Skeletal muscle tissue (tissue), 3 donors: ENCODE measurements at regions not wholly inside any gene's neighbourhood (a gene's known extent, or its start where the extent isn't known, plus 50 kb on each side); places are given as distances from the start of the nearest gene placed in this dataset.

Experiments
- H3K27ac ChIP-seq: one replicate; pipeline ENCODE4 v1.7.0; 2013; ENCODE audit warnings: mild to moderate bottlenecking, low read depth, low read length, inconsistent platforms
- H3K27me3 ChIP-seq, 3 donors: one replicate each; pipeline ENCODE4 v1.7.0; 2013; ENCODE audit warnings: low read length in 3 of 3; ENCODE audit not compliant: control insufficient read depth in 3 of 3, insufficient read depth in 3 of 3
- H3K36me3 ChIP-seq, 3 donors: one replicate each; pipeline ENCODE4 v1.7.0; 2013; ENCODE audit warnings: low read length in 3 of 3; ENCODE audit not compliant: control insufficient read depth in 3 of 3, insufficient read depth in 3 of 3
- H3K4me1 ChIP-seq, 3 donors: one replicate each; pipeline ENCODE4 v1.7.0; 2013; ENCODE audit warnings: low read length in 3 of 3, mild to moderate bottlenecking in 3 of 3; ENCODE audit not compliant: control insufficient read depth in 3 of 3, insufficient read depth in 3 of 3
- H3K4me3 ChIP-seq, 3 donors: one replicate each; pipeline ENCODE4 v1.7.0; 2013; ENCODE audit warnings: low read length in 3 of 3
- H3K9ac ChIP-seq, 3 donors: one replicate each; pipeline ENCODE4 v1.7.0; 2013; ENCODE audit warnings: low read length in 3 of 3, mild to moderate bottlenecking in 3 of 3, moderate library complexity in 2 of 3, low read depth in 1 of 3
- H3K9me3 ChIP-seq, 3 donors: one replicate each; pipeline ENCODE4 v1.7.0; 2013; ENCODE audit warnings: low read length in 3 of 3; ENCODE audit not compliant: control insufficient read depth in 3 of 3
- donor health status: Osteomylitis.

GRCh38 chr2:13560322-13560721 is 843.6 kb downstream of the TRIB2 start:
- H3K9ac ChIP-seq: no peak overlapping the region
- no peaks in the 10 kb centered on the region for H3K27me3 ChIP-seq

GRCh38 chr2:13572466-13572865 is 855.7 kb downstream of the TRIB2 start:
- peaks cover 0 to 6% (median 0%) of the 10 kb centered on the region in 3 donors for H3K4me1 ChIP-seq
- H3K36me3 ChIP-seq: no peaks in the 10 kb centered on the region
- H3K9me3 ChIP-seq: no peaks in the 10 kb centered on the region
- H3K27me3 ChIP-seq: no peaks in the 10 kb centered on the region
- no peak overlapping the region for H3K4me3 ChIP-seq
- H3K27ac ChIP-seq: no peak overlapping the region
- H3K9ac ChIP-seq: no peak overlapping the region

More at GRCh38 chr2:13560322-13560721, 843.6 kb downstream of the TRIB2 start:
- Histone ChIP-seq H3K9me3 (no peaks in the 10 kb centered on the region), H3K36me3 (no peaks in the 10 kb centered on the region), H3K27ac (no peak overlapping the region), H3K4me1 (no peaks in the 10 kb centered on the region), H3K4me3 (no peak overlapping the region)

GRCh38 chr2:13574831-13575230 is 858.1 kb downstream of the TRIB2 start:
- Histone ChIP-seq H3K27ac (no peak overlapping the region), H3K9me3 (no peaks in the 10 kb centered on the region), H3K27me3 (no peaks in the 10 kb centered on the region), H3K4me1 (peaks cover 0 to 6% (median 0%) of the 10 kb centered on the region in 3 donors), H3K9ac (no peak overlapping the region), H3K36me3 (no peaks in the 10 kb centered on the region), H3K4me3 (no peak overlapping the region)

GRCh38 chr2:13576406-13577036 is 859.8 kb downstream of the TRIB2 start:
- Histone ChIP-seq H3K27me3 (no peaks in the 10 kb centered on the region), H3K27ac (no peak overlapping the region), H3K4me1 (peaks cover 0 to 6% (median 0%) of the 10 kb centered on the region in 3 donors), H3K9ac (no peak overlapping the region), H3K36me3 (no peaks in the 10 kb centered on the region), H3K9me3 (no peaks in the 10 kb centered on the region), H3K4me3 (no peak overlapping the region)

- no peak overlapping the region for H3K27ac ChIP-seq
- H3K4me1 ChIP-seq: peaks cover 0 to 6% (median 0%) of the 10 kb centered on the region in 3 donors
- no peaks in the 10 kb centered on the region for H3K36me3 ChIP-seq
- H3K27me3 ChIP-seq: no peaks in the 10 kb centered on the region
- no peak overlapping the region for H3K4me3 ChIP-seq
- H3K9ac ChIP-seq: no peak overlapping the region
- no peaks in the 10 kb centered on the region for H3K9me3 ChIP-seq
Measured at GRCh38 chr2:13578547-13578946, 861.8 kb downstream of the TRIB2 start.

GRCh38 chr2:13581471-13581870 is 864.7 kb downstream of the TRIB2 start:
- no peaks in the 10 kb centered on the region for H3K36me3 ChIP-seq
- H3K9ac ChIP-seq: no peak overlapping the region
- H3K4me3 ChIP-seq: no peak overlapping the region
- H3K9me3 ChIP-seq: no peaks in the 10 kb centered on the region
- H3K27me3 ChIP-seq: no peaks in the 10 kb centered on the region
- H3K27ac ChIP-seq: no peak overlapping the region
- no peaks in the 10 kb centered on the region for H3K4me1 ChIP-seq

- Histone ChIP-seq H3K36me3 (no peaks in the 10 kb centered on the region), H3K4me3 (no peak overlapping the region), H3K9ac (no peak overlapping the region), H3K27me3 (no peaks in the 10 kb centered on the region), H3K9me3 (no peaks in the 10 kb centered on the region), H3K27ac (no peak overlapping the region), H3K4me1 (no peaks in the 10 kb centered on the region)
Measured at GRCh38 chr2:13583609-13584008, 866.9 kb downstream of the TRIB2 start.

GRCh38 chr2:13584020-13584419 is 867.3 kb downstream of the TRIB2 start:
- H3K27ac ChIP-seq: no peak overlapping the region
- H3K36me3 ChIP-seq: no peaks in the 10 kb centered on the region
- H3K27me3 ChIP-seq: no peaks in the 10 kb centered on the region
- H3K4me3 ChIP-seq: no peak overlapping the region
- no peak overlapping the region for H3K9ac ChIP-seq
- H3K4me1 ChIP-seq: no peaks in the 10 kb centered on the region
- no peaks in the 10 kb centered on the region for H3K9me3 ChIP-seq

- Histone ChIP-seq H3K9me3 (no peaks in the 10 kb centered on the region), H3K9ac (no peak overlapping the region), H3K27me3 (no peaks in the 10 kb centered on the region), H3K4me1 (no peaks in the 10 kb centered on the region), H3K27ac (no peak overlapping the region), H3K36me3 (no peaks in the 10 kb centered on the region), H3K4me3 (no peak overlapping the region)
Measured at GRCh38 chr2:13585732-13586131, 869.0 kb downstream of the TRIB2 start.

- Histone ChIP-seq H3K27ac (no peak overlapping the region), H3K27me3 (no peaks in the 10 kb centered on the region), H3K9me3 (no peaks in the 10 kb centered on the region), H3K4me3 (no peak overlapping the region), H3K36me3 (no peaks in the 10 kb centered on the region), H3K9ac (no peak overlapping the region), H3K4me1 (no peaks in the 10 kb centered on the region)
Measured at GRCh38 chr2:13596233-13596632, 879.5 kb downstream of the TRIB2 start.
